ENCODE measurements at regions not wholly inside any gene's neighbourhood (a gene's known extent, or its start where the extent isn't known, plus 50 kb on each side); places are given as distances from the start of the nearest gene placed in this dataset.

GRCh38 chr9:105154723-105155191, 89.7 kb upstream of the SLC44A1 start:
- Mint-ChIP-seq H3K27me3 (ENCODE audit: low read depth, poor library complexity) (peaks cover 8% of the 10 kb centered on the region), H3K36me3 (ENCODE audit: low read depth) (no peaks in the 10 kb centered on the region), H3K9me3 (no peaks in the 10 kb centered on the region), H3K4me3 (no peak overlapping the region), H3K27ac (no peak overlapping the region), H3K4me1 (peaks cover 30% of the 10 kb centered on the region)
- no peak for DNase-seq
- no peak for TF ChIP-seq CTCF (IDR thresholded peaks at IDR 0.05)

- peaks cover 4% of the 10 kb centered on the region for H3K27me3 Mint-ChIP-seq (ENCODE audit: low read depth, poor library complexity)
- no peaks in the 10 kb centered on the region for H3K9me3 Mint-ChIP-seq
- H3K4me1 Mint-ChIP-seq: peaks cover 20% of the 10 kb centered on the region
- H3K36me3 Mint-ChIP-seq (ENCODE audit: low read depth): no peaks in the 10 kb centered on the region
- H3K27ac Mint-ChIP-seq: no peak overlapping the region
- DNase-seq: peak; percentile 51
- TF ChIP-seq CTCF (IDR thresholded peaks at IDR 0.05): peak; percentile 33
- H3K4me3 Mint-ChIP-seq: no peak overlapping the region
Observed at GRCh38 chr9:105157171-105157583, 87.3 kb upstream of the SLC44A1 start.

GRCh38 chr9:105158020-105158419, 86.4 kb upstream of the SLC44A1 start:
- Mint-ChIP-seq H3K36me3 (ENCODE audit: low read depth) (no peaks in the 10 kb centered on the region), H3K27ac (no peak overlapping the region), H3K9me3 (no peaks in the 10 kb centered on the region), H3K27me3 (ENCODE audit: low read depth, poor library complexity) (peaks cover 4% of the 10 kb centered on the region), H3K4me3 (no peak overlapping the region), H3K4me1 (peaks cover 28% of the 10 kb centered on the region)
- TF ChIP-seq CTCF (IDR thresholded peaks at IDR 0.05): no peak
- no peak for DNase-seq

DNA sequence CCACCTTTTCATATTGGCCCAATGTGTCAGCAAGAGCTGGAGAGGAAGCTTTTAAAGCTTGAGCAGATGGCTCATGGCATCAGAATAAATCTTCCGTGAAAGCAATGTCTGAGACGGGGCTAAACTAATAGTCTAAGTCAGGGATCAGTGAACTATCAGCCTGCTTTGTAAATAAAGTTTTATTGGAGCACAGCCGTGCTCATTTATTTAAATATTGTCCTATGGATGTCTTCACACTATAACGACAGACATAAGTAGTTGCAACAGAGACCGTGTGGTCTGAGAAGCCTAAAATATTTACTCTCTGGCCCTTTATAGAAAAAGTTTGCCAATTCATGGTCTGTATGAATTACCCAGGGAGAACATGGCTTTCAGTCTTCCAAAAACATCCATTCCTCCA, 85.6 kb upstream of the SLC44A1 start:
- DNase-seq: no peak
- H3K9me3 Mint-ChIP-seq: no peaks in the 10 kb centered on the region
- H3K27ac Mint-ChIP-seq: no peak overlapping the region
- no peaks in the 10 kb centered on the region for H3K36me3 Mint-ChIP-seq (ENCODE audit: low read depth)
- no peak for TF ChIP-seq CTCF (IDR thresholded peaks at IDR 0.05)
- H3K4me3 Mint-ChIP-seq: no peak overlapping the region
- H3K27me3 Mint-ChIP-seq (ENCODE audit: low read depth, poor library complexity): peaks cover 4% of the 10 kb centered on the region
- H3K4me1 Mint-ChIP-seq: peaks cover 30% of the 10 kb centered on the region

- H3K36me3 Mint-ChIP-seq (ENCODE audit: low read depth): no peaks in the 10 kb centered on the region
- peaks cover 40% of the 10 kb centered on the region for H3K4me1 Mint-ChIP-seq
- no peak overlapping the region for H3K27ac Mint-ChIP-seq
- DNase-seq: no peak
- H3K9me3 Mint-ChIP-seq: peaks cover 4% of the 10 kb centered on the region
- H3K4me3 Mint-ChIP-seq: no peak overlapping the region
- H3K27me3 Mint-ChIP-seq (ENCODE audit: low read depth, poor library complexity): peaks cover 5% of the 10 kb centered on the region
- TF ChIP-seq CTCF (IDR thresholded peaks at IDR 0.05): no peak
Observed at GRCh38 chr9:105168870-105169319, 75.6 kb upstream of the SLC44A1 start.

DNA sequence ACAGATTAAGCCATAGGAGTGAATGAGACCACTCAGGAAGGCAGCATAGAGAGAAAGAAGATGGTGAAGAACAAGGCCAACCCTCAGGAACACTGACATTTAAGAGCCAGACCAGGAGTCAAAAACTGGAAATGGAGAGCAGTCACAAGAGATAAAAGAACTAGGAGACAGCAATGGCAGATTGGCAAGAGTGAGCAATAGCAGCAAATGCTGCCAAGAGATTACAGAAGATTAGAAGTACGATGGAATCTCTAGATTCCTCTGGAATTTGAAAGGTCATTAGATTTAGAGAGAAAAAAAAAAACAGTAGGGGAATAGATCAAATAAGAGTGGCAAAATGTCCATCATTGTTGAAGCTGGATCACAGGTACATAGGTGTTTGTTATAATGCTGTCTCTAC, 73.4 kb upstream of the SLC44A1 start:
- peaks cover 4% of the 10 kb centered on the region for H3K9me3 Mint-ChIP-seq
- peaks cover 5% of the 10 kb centered on the region for H3K27me3 Mint-ChIP-seq (ENCODE audit: low read depth, poor library complexity)
- H3K27ac Mint-ChIP-seq: no peak overlapping the region
- no peak overlapping the region for H3K4me3 Mint-ChIP-seq
- H3K36me3 Mint-ChIP-seq (ENCODE audit: low read depth): no peaks in the 10 kb centered on the region
- H3K4me1 Mint-ChIP-seq: peaks cover 52% of the 10 kb centered on the region
- DNase-seq: no peak
- TF ChIP-seq CTCF (IDR thresholded peaks at IDR 0.05): no peak
